GM18520 (cell line): ENCODE measurements at regions not wholly inside any gene's neighbourhood (a gene's known extent, or its start where the extent isn't known, plus 50 kb on each side); places are given as distances from the start of the nearest gene placed in this dataset.

ENCODE experiments used
- ATAC-seq: cut with Tn5 transposase; IDR thresholded peaks from one replicate; pipeline ENCODE4 v1.9.1; 2021; ENCODE audit not compliant: unreplicated experiment

DNA sequence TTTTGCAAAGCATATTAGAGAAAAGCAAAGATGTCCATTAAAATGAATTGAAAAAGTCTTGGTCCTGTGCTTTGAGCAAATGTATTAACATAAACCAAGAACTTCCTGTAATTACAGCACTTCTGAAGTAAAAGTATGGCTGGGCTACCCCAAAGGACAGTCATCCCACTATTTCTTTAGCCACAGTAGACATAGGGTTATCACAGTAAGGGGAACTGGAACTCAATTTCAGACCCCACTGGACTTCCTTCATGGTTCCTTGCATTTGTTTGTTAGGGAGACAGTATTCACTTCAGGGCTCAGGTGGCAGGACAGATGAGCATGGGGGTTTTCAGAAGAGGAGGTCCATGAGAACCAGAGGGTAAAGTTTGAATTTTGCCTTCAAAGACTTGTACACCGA is 203.1 kb upstream of the PDE1C start:
- no peak for ATAC-seq

DNA sequence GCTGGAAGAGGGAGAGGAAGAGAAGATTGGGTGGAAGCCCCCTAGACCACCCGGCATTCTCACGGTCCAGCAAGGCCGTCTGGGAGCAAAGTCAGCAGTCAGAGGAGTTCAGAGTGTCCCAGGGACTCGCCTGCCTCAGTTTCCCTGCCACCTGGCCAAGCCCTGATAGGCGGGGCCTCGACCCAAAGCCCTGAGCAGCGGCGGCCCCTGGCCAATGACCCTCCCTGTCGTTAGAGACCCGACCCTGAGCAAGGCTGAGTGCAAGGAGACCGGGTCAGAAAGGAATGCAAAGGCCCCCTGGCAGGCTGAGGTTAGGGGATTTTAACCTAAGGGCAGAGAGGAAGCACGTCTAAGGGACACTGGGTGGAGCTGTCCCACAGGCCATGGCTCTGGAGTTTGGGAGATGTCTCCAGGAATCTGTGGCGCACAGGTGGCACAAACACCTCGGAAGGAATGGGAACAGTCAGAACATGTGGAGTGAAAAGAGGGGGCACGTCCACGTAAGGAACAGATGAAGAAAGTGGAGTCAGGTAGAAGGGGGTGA is 196.8 kb upstream of the PDE1C start:
- ATAC-seq: no peak

GRCh38 chr7:32264702-32265284 is 194.6 kb upstream of the PDE1C start:
- ATAC-seq: no peak

DNA sequence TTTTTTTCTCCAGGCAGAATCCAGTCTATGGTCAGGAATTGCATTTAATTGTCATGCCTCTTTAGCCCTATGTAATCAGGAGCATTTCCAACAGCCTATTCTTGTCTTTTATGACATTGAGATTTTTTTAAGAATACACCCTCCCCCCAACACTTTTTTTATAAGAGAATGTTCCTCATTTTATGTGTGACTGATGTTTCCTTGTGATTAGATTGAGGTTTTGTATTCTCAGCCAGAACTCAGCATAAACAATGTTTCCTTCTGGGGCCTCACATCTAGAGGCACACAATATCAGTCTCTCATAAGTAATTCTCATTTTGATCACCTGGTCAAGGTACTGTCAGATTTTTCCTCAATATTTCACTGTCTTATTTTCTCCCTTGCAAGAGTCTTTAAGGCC is 193.4 kb upstream of the PDE1C start:
- ATAC-seq: no peak

- ATAC-seq: no peak
These were observed 192.1 kb upstream of the PDE1C start for GRCh38 chr7:32262315-32262714.

DNA sequence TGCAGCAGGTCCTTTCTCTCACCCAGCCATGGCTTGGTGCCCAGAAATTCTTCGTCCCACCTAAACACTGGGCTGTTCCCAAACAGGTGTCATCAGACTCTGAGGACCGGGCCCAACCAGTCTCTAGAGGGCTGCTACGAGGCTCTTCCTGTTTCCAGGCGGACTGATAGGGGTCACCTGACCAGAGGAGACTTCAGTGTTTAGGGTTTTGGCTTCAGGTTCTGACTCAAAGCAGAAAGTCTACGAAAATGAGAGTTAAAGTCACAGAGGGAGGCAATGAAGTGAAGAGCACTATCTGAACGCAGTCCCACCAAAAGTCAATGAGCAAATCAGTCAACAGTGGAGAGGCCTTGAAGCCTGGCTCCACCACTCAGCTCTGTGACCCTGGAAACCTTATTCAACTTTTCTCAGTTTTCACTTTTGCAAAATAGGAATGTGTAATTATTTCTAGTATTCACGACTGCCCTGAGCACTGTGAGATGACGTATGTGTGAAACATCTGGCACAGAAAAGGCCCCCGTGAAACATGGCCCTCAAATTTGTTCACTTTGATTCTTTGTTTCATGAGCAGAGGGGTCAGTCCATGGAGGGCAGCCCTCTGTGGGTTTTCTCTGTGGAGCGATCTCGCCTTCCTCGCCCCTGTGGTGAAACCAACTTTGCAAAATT is 189.9 kb upstream of the PDE1C start:
- peak; percentile 95 for ATAC-seq

- no peak for ATAC-seq
These were observed 188.1 kb upstream of the PDE1C start for GRCh38 chr7:32258265-32258664.

- no peak for ATAC-seq
These were observed 187.4 kb upstream of the PDE1C start for GRCh38 chr7:32257621-32258020.

DNA sequence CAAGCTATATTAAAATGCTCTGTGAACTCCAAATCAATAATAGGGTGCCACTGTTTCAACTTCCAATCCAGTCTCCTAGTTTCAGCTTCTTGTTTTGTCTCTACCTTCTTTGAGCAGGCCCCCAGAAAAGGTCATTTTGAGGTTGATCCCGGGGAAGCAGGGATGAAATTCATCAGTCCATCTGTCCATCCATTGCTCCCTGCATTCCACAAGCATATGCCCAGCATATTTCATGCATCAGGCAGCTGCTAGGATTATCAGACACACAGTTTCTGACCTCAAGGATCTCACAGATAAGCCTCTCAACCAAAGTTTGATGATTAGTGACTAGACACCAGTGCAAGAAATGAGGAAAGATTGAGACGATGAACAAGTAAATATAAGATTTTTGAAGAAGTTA is 186.6 kb upstream of the PDE1C start:
- ATAC-seq: no peak

DNA sequence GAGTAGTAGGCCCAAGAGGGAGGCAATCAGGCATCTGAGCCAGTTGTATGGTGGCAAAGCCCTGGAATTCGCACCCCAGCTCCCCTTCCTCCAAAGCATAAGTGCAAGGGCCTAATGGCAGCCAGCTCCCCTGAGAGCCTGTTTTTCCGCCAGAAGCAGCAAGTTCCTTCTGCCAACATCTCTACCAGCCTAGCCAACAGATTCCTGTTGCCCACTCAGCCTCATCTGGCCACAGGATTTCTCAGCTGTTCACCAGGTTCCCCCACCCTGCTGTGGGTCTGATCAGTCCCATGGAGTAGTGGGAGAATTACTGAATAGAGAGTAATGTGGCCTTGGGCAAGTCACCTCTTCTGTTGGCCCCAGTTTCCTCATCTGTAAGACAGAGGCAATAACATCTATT is 186.2 kb upstream of the PDE1C start:
- ATAC-seq: no peak

- no peak for ATAC-seq
These were observed 184.8 kb upstream of the PDE1C start for GRCh38 chr7:32255036-32255435.

- no peak for ATAC-seq
These were observed 183.1 kb upstream of the PDE1C start for GRCh38 chr7:32253299-32253698.

DNA sequence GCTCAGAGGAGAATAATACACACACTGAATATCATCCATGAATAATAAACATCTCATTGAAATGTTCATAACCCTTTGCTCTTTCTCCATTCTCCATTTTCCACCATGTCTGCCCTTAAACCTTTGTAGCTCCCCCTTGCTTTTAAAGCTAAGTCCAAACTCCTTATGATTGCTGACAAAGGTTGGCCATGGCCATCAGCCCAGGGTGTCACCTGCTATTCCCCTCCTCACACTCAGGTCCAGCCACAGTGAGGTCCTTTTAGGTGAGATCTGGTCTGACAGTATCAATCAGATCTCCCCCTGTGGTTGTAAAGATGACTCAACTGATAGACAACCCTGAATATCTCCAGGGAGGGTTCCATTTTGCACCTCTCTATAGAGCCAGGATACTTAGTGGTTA is 181.5 kb upstream of the PDE1C start:
- ATAC-seq: no peak

DNA sequence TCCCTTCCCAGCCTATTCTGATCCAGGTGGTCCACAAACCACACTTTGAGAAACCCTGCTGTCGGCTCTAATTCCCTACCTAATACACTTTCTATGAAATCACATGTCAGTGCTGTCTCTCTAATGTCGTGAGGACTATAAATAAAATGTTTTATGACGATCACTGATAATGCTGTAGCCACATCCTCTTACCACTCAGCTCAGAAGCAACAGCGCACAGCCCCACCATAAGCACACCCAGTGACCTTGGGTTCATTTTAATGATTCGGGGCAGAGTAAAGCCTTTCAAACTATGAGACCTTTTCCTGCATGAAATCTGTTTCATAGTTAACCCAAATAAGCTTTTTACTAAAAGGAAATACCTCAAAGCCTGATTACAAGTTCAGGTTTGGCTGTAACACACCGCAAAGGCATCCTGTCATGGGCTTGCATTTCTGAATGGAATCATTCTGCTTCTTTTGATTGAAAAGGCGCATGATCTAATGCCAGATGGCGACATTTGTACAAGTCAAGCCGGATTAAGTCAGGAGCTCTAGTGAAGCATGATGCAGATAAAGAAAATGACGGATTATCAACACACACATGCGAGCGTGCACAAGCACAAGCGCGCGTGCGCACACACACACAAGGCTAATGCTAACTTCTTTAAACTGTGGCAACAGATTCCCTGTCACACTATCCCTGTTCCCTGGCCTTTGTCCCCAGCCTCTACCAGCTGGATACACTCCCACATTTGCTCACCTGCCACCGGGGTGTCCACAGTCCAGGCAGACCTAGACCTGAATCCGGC is 180.5 kb upstream of the PDE1C start:
- no peak for ATAC-seq

- no peak for ATAC-seq
These were observed 179.8 kb upstream of the PDE1C start for GRCh38 chr7:32250003-32250402.

- no peak for ATAC-seq
These were observed 178.3 kb upstream of the PDE1C start for GRCh38 chr7:32248522-32248921.

DNA sequence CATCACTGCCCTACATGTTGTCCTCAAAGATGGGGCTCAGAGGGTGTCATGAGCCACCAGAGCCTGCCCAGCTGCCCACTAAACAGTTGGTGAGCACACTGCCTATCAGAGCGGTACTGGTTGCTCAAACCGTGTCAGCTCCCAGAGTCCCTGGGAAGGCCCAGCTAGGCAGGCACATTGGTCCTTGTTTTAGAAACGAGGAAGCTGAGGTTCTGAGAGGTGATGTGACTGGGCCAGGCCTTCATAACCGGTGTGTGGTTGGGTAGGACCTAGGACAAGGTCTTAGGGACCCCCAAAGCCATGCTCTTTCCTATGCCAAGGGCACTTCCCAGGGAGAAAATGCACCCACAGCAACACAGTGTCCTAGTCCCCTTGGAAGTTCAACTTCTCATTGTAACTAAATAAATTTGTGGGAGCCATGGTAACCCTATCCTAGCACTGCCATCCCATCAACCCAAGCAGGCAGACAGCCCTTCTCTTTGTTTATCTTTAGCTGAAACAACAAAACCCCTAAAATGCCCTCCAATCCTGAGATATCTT is 174.7 kb upstream of the PDE1C start:
- ATAC-seq: no peak

- ATAC-seq: no peak
These were observed 173.6 kb upstream of the PDE1C start for GRCh38 chr7:32243687-32244290.

GRCh38 chr7:32242436-32242835 is 172.2 kb upstream of the PDE1C start:
- ATAC-seq: no peak

DNA sequence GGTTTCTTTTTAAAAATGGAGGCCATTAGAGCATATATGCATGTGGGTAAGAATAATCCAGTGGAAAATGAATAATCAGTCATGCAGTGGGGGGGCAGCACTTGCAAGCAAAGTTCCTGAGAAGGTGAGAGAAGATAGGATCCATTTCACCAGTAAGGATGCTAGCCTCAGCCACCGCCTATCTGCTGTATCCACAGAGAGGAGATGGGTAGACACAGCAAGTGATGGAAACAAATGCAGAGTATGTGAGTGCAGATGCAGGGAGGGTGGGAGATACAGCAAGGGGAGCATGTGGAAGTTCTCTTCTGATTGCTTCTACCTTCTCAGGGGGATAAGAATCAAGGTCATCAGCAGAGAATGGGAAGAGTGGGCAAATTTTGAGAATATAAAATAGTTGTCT is 171.4 kb upstream of the PDE1C start:
- no peak for ATAC-seq

DNA sequence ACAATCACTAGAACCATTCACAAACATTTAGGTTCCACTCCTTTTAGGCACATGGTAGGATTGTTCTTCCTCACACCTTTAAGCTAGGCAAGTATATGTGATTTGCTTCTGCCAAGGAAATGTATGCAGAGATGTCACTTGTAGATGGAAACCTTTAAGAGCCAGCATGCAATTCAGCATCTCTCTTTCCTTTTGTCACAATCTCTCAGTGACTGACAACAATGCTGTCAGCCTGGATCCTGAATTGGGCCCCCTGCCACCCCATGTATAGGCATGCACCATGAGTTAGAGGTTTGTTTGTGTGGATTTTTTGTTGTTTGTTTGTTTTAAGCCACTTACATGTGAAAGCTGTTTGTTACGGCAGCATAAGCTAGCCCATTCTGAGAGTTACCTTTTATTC is 169.6 kb upstream of the PDE1C start:
- no peak for ATAC-seq
